ENCODE measurements at regions not wholly inside any gene's neighbourhood (a gene's known extent, or its start where the extent isn't known, plus 50 kb on each side); places are given as distances from the start of the nearest gene placed in this dataset.
"Not testable (repeated sequence)": the region's sequence is repeated elsewhere in the genome, so short reads cannot be mapped to it uniquely, and the experiment has no call there.

- DNase-seq (ENCODE audit: low spot score): no peak
Observed at GRCh38 chr5:23721336-23721735, 213.9 kb downstream of the PRDM9 start.

- no peak for DNase-seq (ENCODE audit: low spot score)
Observed at GRCh38 chr5:23727271-23727670, 219.9 kb downstream of the PRDM9 start.

GRCh38 chr5:23730023-23730422, 222.6 kb downstream of the PRDM9 start:
- no peak for DNase-seq (ENCODE audit: low spot score)

GRCh38 chr5:23740029-23740428, 232.6 kb downstream of the PRDM9 start:
- no peak for DNase-seq (ENCODE audit: low spot score)

- DNase-seq (ENCODE audit: low spot score): no peak
Observed at GRCh38 chr5:23742701-23743100, 235.3 kb downstream of the PRDM9 start.

- DNase-seq (ENCODE audit: low spot score): no peak
Observed at GRCh38 chr5:23755906-23756305, 248.5 kb downstream of the PRDM9 start.

- DNase-seq (ENCODE audit: low spot score): no peak
Observed at GRCh38 chr5:23756779-23757178, 249.4 kb downstream of the PRDM9 start.

GRCh38 chr5:23763170-23763569, 255.8 kb downstream of the PRDM9 start:
- no peak for DNase-seq (ENCODE audit: low spot score)

- DNase-seq (ENCODE audit: low spot score): no peak
Observed at GRCh38 chr5:23776684-23777083, 269.3 kb downstream of the PRDM9 start.

GRCh38 chr5:23800307-23800706, 292.9 kb downstream of the PRDM9 start:
- not testable (repeated sequence) for DNase-seq (ENCODE audit: low spot score)

GRCh38 chr5:23820765-23821471, 313.5 kb downstream of the PRDM9 start:
- peak; percentile 66 for DNase-seq (ENCODE audit: low spot score)

- DNase-seq (ENCODE audit: low spot score): no peak
Observed at GRCh38 chr5:23823521-23823920, 316.1 kb downstream of the PRDM9 start.

GRCh38 chr5:23825196-23825595, 317.8 kb downstream of the PRDM9 start:
- DNase-seq (ENCODE audit: low spot score): no peak

GRCh38 chr5:23840083-23840482, 332.7 kb downstream of the PRDM9 start:
- DNase-seq (ENCODE audit: low spot score): no peak

- no peak for DNase-seq (ENCODE audit: low spot score)
Observed at GRCh38 chr5:23864786-23865185, 357.4 kb downstream of the PRDM9 start.

- no peak for DNase-seq (ENCODE audit: low spot score)
Observed at GRCh38 chr5:23877847-23878246, 370.4 kb downstream of the PRDM9 start.

- DNase-seq (ENCODE audit: low spot score): no peak
Observed at GRCh38 chr5:23884405-23885031, 377.1 kb downstream of the PRDM9 start.

- DNase-seq (ENCODE audit: low spot score): no peak
Observed at GRCh38 chr5:23893561-23893960, 386.2 kb downstream of the PRDM9 start.

- DNase-seq (ENCODE audit: low spot score): no peak
Observed at GRCh38 chr5:23895614-23896013, 388.2 kb downstream of the PRDM9 start.

- no peak for DNase-seq (ENCODE audit: low spot score)
Observed at GRCh38 chr5:23930985-23931384, 423.6 kb downstream of the PRDM9 start.

- not testable (repeated sequence) for DNase-seq (ENCODE audit: low spot score)
Observed at GRCh38 chr5:23951261-23951928, 444.0 kb downstream of the PRDM9 start.

- DNase-seq (ENCODE audit: low spot score): no peak
Observed at GRCh38 chr5:23963449-23963848, 456.0 kb downstream of the PRDM9 start.

GRCh38 chr5:23977365-23977764, 470.0 kb downstream of the PRDM9 start:
- DNase-seq (ENCODE audit: low spot score): no peak
